GM18909 (cell line): ENCODE measurements at regions not wholly inside any gene's neighbourhood (a gene's known extent, or its start where the extent isn't known, plus 50 kb on each side); places are given as distances from the start of the nearest gene placed in this dataset.

Experiments
- ATAC-seq: cut with Tn5 transposase; IDR thresholded peaks from one replicate; pipeline ENCODE4 v1.9.1; 2021; ENCODE audit warnings: mild to moderate bottlenecking; ENCODE audit not compliant: unreplicated experiment, poor library complexity

DNA sequence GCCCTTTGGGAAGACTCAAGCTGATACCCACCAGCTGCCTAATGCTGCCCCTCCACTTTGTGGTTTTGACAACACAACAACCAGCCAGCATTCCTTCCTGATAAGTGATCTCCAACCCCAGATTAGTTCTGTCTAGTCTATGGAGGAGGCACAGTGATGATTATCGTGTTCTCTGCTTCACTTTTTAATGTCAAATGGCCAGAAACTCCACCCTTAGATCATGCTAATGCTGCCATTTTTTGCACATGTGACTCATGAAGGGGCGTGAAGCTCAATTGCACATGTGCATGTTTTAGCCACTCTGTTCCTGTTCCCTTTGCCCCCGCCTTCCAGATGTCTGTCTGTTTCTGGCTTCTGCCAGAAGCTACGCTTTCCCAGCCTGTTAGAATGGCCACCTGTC lies 199.8 kb downstream of the COG6 start:
- no peak for ATAC-seq

DNA sequence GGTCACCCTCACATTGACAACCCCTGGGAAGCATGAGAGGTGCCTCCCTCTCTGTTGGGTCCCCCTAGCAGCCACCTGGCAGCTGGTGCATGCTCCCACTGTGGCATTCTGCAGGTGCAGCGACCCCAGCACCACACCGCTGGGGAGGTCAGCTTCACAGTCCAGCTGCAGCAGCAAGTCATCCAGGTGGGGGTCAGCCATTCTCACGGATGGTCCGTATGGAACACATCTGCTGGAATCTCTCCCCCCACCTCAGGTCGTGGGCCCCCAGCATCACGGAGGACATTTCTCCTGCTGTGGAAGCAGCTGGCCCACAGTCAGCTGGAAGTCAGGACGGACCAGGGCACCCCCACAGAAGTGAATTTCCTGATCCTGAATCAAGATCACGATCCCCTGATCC lies 201.3 kb downstream of the COG6 start:
- no peak for ATAC-seq

DNA sequence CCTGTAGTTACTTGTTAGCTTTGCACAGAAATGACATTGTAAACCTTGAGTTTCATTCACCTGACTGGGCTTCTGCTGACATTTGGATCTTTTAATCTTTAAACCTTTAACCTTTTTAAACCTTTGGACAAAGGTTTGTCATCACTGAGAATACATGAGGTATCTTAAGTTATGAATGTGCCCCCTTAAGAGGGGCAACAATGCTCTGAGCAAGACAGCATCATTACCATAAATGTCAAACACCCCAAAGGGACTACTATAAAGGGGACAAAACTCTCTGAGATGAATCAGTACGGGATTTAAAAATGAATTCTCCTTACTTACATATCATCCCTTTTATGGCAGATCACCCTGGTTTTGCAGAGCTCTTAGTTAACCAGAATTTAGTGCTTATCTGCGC lies 203.3 kb downstream of the COG6 start:
- ATAC-seq = no peak

DNA sequence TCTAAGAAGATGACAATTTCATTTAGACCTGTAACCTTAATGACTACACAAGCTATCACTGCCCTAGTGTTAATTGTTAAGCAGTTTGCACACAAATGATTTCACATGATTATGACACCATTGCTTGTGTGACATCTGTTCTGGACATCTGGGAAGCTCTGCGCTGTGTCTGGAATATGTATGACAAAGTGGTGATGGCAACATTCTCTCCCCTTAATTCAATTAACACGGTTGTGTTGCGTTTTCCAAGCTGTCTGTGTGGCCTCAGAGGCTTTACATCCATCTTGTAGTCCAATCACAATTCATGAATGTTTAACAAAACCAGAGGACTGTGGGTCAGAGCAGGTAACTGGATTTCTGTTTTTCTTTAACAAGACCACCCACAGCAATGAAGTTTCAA lies 204.4 kb downstream of the COG6 start:
- ATAC-seq = no peak

DNA sequence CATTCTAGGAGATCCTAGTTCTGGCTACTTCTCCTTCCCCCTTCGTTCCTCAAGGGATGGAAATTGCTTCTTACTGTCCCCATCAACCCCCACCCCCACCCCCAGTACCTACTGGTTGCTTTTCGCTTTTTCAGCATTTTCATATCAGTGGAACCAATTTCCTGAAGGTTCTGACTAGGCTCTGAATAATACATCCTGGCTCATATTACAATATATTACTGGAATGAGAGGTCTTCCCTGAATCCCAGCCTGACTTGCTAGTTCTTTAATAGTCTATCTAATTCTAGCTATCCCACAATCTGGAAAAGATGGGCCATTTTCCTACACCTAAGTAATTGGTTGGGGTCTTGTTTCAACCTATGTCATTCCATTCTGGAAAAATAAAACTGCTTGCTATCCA lies 207.4 kb downstream of the COG6 start:
- no peak for ATAC-seq

DNA sequence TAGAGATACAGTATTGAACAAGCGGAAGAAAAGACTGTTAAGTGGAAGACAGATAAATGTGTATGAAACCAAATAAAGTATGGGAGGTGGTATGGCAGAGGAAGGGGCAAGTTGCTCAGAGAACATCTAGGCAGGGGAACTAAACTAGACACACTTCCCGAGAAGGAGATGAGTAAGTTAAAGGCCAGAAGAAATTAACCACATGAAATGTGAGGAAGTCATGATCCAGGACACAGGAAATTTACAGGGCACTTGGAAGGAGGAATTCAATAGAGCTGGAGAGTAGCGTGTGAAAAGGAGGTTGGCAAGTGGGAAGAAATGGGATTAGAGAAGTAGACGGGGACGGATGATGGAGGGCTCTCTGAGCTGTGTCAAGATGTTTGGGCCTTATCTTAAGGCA lies 208.8 kb downstream of the COG6 start:
- no peak for ATAC-seq

DNA sequence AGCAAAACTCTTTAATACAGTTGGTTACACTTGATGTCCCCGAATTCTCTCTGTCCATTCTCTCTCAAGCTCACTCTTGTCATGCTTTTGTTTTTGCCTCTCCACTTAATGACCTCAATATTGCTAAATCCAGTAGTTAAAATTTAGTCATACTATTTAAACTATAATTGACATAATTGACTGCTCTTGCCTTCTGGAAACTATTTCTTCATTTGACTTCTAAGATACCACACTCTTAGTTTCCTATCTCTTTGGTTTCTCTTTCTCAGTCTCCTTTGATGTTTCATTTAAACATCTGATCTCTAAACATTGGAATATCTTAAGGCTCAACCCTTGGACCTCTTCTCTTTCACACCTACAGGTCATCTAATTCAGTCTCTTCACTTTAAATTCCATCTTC lies 211.3 kb downstream of the COG6 start:
- ATAC-seq = no peak

DNA sequence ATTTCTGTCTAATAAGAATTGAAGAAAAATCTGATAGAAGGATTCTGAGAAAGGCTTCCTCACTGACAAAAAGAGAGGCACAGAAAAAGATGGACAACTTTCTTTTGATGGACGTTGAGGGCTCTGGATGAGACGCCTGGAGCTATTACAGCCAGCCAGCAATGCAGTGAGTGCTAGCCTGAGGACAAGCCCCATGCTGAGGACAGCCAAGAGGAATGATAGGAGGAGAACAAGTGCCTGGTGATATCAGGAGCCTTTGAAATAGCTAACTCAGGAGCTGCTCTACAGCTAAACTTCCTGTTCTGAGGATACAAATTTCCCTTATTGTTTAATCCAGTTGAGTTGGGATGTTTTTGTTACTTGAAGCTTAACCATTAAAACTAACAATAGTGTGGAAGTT lies 212.3 kb downstream of the COG6 start:
- ATAC-seq = no peak

DNA sequence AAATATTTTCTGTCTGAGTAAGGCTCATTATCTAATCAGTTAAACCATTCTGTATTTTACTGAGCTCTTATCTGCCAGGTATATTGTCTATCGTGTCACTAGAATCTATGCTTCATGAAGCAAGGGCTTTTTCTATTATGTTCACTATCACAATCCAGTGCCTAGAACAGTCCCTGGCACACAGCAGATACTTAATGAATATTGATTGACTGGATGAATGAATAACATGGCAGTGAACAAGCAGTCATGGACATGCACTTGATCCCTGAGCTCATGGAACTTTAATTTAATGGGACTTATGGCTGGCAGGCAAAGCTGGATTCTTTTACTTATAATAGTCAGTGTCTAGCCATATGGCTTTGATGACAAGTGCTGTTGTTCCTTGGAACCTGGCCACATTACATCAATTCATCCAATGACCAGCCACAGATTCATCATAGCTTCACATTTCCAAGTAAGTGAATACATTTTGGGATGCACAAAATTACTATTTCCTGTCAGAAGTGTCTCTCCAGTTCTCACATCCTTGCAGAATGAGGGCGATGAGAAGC lies 214.8 kb downstream of the COG6 start:
- no peak for ATAC-seq

DNA sequence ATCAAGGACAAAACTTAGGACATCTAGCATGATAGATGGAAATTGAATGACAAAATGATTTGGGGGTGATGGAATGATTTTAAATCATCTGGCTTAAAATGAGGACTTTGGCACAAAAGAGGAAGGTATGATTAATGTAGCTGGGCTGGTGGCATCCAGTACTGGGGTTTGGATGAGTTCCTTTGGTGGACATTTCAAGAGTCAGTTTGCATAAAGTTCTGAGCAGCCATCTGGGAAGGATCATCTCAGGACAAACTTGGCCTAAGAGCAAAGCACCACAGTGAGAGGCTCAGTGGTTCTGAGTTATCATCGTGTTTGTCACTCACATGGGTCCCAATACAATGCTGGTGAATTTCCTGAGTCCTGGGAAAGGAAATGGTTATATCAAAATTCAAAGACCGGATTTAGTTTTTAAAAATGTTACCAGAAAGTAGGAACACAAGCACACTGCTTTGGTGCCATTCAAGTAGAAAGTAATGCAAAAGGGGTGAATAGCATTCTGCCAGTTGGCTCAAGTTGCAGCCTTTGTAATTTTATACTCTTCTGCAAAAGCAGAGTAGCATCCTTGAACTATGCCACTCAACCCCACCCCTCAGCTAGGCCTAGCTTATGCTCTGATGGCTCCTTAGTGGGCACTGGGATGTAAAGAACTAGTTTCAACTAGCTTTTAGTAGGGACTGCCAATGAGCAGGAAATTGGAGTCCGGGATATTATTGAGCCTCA lies 219.0 kb downstream of the COG6 start:
- ATAC-seq = no peak

DNA sequence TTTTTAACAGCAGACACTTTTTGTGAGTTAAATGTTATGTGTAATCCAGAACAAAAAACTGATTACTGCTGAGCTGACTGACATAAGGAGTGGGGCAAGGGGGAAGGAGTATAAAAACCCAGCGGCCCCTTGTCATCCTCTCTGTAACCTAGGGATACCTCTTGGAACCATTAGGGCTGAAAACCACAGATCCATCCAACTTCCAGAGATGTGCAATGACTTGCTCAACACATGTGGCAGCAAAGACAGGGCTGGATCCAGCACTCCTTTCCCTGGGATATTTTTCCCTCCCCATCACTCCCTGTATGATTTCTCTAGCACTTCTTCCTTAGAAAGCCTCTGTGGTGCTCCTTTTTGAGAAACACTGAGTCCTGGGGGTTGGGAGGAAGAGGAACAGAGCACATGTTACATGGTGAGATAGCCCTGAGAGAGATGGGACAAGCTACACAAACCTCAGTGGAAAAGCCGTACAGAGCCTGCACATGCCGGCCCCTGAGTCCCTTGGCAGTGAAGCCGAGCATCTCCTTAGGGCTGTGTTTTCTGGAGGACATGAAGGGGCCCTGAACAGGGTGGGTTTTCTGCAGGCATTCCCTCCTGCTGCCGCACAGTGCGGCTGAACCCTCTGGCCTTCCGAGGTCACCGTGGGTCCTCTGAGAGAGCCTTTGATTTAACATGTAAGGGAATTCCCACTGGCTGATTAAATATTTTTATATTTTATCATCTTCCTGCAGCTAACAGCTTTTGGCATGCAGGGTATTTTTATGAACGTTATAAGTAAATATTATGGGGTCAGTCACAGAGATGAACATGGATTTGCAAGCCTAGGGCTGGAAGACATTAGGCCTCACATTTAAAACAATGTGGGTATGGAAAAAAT lies 219.9 kb downstream of the COG6 start:
- no peak for ATAC-seq

DNA sequence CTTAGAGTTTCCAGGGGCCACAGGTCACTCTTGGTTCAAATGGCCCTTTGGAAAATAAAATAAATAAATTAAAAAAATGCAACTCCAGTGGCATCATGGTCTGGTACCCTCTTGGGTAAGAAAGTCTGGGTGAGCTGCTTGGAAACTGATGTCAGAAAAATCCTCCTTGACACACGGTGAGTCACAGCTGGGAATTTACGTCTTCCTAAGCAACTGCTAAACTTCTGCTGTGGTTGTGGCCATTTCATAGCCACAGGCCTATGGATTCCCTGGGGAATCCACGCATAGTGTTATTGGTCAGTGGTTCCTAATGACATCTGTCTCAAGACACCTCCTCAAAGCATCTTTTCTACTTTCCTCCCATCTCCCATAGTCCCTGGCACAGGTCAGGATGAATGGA lies 220.8 kb downstream of the COG6 start:
- ATAC-seq = no peak

DNA sequence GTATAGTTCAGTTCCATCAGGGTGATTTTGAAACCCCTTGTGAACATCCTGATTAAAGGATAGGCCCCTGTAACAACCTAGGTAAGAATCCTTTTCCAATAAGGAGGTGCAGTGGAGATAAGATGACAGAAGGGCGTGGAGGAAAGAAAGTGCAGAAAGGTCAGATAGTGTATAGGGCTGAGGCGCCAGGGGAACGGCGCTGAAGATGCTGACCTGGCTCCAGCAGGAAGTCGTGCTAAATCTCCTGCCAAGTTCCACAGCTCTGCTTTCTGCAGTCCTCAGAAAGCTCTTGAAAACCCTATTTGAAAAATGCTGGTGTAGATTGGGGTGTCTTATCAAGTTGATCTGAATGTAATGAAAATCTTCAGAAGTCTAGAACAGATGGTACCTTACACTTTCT lies 221.7 kb downstream of the COG6 start:
- ATAC-seq = no peak

DNA sequence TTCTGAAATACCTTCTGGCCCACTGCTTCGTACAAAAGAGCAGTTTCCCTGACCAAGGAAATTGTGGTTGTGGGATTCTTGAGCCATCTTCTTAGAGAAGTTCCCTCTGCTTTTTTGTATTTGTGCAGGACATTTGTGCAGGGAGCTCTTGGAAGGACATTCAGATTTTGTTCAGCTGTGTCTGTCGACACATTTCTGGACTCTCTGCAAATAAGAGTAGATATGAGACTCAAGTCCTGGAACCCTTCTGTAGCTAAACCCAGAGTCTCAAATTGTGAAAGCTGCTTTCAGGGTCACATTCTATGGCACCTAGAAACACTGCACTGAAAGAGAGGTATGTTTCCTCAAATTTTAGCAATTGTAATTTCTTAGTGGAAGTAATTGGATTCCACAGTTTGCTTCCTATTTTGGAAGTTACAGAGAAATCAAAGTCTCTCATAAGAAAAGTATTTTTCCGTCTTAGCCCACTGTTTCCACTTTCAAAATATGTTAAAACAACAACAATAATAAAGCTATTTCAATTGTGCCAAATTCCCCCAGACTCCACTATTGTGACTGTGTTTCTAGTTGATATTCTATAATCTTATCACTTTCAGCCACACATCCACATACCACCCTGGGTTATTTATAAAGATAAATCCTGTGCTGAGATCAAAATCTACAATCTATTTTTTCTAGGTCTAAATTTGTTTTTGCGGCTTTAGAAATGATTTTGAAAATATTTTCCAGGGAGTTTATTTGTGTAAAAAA lies 224.0 kb downstream of the COG6 start:
- ATAC-seq = no peak

DNA sequence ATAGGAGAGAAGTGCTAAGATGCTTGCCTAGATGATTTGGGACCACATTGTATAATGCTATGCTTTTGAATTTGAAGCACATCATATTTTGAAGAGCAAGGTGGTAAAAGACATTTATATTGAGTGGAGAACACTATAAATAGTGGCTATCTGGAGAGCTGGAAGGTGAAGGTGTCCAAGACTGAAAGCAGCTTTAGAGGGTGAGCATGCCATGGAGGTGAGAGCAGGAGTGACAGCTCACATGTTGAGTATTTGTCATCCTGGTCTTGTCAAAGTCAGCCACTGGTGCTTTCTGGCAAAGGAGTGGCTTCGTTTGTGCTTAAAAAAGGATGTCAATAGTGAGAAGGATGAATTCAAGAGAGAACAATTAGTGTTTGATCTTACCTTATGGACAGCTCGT lies 225.9 kb downstream of the COG6 start:
- no peak for ATAC-seq

DNA sequence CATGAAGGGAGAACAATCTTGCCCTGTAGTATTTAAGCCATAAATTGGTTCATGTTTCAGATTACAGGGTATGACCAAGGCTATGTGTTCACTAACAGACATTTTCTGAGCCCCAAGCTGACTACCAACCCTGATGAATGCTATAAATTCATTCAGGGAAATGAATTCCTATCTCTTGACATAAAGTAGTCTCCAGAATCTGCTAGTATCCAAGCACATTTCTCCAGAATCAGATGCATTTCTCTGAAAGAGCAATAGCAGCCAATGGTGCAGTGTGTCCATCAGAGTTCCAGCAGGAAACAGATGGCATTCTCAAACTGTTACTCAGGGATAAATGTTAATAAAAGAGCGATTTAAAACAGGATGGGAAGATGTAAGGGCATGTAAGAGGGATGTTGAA lies 226.4 kb downstream of the COG6 start:
- no peak for ATAC-seq

DNA sequence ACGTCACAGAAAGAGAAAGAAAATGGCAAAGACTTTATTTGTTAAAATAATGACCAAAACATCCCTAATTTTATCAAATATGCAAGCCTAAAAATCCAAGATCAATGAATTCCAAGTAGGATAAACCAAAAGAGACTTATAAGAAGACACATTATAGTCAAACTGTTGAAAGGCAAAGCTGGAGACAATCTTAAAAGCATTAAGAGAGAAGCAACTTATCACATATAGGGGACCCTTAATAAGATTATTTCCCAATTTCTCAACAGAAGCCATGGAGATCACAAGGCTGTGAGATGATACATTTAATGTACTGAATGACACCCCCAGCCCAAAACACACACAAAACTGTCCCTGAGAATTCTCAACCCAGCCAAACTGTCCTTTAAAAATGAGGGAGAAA lies 228.7 kb downstream of the COG6 start:
- no peak for ATAC-seq

DNA sequence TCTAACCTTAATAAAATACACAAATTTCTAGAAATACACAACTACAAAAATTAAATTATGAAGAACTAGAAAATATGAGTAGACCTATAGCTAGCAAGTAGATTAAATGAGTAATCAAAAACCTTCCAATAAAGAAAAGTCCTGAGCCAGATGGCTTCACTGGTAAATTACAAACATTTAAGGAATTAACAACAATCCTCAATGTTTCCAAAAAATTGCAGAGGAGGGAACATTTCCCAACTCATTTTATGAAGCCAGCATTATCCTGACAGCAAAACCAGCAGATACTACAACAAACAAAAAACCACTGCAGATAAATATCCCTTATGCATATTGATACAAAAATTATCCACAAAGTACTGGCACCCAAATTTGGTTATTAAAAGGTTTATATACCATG lies 230.9 kb downstream of the COG6 start:
- no peak for ATAC-seq

DNA sequence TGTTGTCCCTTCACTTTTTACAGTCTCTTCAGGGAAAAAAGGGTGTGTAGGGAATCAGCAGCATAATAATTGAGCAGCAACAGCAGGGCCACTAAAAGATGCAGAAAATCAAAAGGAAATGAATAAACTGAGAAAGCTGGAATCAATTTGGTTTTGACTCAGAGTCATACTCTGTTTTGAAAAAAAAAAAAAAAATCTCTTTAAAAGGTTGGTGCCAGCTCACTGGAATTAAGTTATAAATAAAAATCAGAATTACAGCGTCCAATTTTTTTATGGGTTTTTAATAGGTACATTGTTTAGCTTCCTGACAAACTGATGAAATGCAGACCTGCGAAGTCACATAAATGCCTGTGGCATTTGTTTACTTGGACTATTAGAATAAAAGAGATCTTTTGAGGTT lies 231.9 kb downstream of the COG6 start:
- no peak for ATAC-seq

DNA sequence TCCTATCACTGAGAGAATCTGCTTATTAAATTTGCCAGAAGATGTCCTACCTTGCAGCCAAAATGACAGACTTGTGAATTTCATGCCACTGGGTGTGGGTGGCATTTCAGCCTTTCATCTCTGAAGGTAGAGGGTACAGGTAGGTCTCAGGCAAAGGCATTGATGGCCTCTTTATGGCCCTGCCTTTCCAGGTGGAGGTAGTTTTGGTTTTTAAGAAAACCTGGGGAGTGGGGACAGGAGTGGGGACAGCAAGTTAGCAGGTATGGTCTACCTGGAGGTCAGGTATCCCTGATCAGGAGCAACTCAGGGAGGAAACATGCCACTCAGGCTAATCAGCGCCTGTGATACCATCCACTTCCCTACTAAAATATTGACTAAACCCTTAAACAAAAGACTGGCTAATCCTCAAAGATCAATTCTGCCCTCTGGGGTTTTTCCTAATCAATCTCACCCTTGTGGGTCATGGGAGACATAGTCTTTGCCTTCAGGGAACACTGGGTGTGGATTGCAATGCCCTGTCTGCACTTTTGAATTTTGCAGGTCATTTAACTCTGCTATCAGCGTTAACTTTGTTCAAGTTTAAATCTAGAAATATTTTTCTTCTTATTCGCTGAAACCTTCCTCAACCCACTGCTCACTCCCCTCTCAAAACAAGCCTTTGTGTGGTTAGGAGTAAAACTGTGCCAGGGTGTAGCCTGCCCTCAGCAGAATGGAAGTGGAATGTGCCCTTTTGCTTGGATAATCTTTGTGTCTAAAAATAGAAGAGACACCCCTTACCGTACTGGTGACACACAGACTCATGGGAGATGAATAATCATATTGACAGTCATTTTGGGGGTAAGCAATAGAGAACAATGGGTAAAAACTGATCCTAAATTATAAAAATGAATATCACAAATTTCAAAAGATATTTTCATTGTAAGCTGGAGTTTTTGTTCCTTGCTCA lies 233.7 kb downstream of the COG6 start:
- no peak for ATAC-seq
